Activated T-helper 2 cell treated with anti-CD3 and anti-CD28 coated beads, Interferon-gamma antibody, Interleukin-2, Interleukin-4, amounts not matched to agents 10 μg/mL and 5 μg/mL and 100 μg/mL, durations not matched to agents 14 hours and 24 hours and 36 hours (primary cell): ENCODE measurements at regions not wholly inside any gene's neighbourhood (a gene's known extent, or its start where the extent isn't known, plus 50 kb on each side); places are given as distances from the start of the nearest gene placed in this dataset.

Source experiments
- DNase-seq: peaks from one replicate; pipeline ENCODE4 v3.0.0; 2021; ENCODE audit warnings: low spot score
- H3K27ac Mint-ChIP-seq: one replicate; pipeline ENCODE4 v1.8.0; 2021; ENCODE audit warnings: mixed read lengths
- H3K27me3 Mint-ChIP-seq: one replicate; pipeline ENCODE4 v1.8.0; 2021; ENCODE audit warnings: low read depth, mixed read lengths
- H3K36me3 Mint-ChIP-seq: one replicate; pipeline ENCODE4 v1.8.0; 2021; ENCODE audit warnings: low read depth, mixed read lengths
- H3K4me1 Mint-ChIP-seq: one replicate; pipeline ENCODE4 v1.8.0; 2021; ENCODE audit warnings: low read depth, mixed read lengths
- H3K4me3 Mint-ChIP-seq: one replicate; pipeline ENCODE4 v1.8.0; 2021; ENCODE audit warnings: low read depth, mild to moderate bottlenecking, moderate library complexity, mixed read lengths
- H3K9me3 Mint-ChIP-seq: one replicate; pipeline ENCODE4 v1.8.0; 2021; ENCODE audit warnings: mixed read lengths
- intact Hi-C: fragments of 100-400 bp; cut with micrococcal nuclease; formaldehyde crosslinking; loops from one replicate; pipeline ENCODE4 v1.15.1; 2023

- no peaks in the 10 kb centered on the region for H3K36me3 Mint-ChIP-seq
- H3K4me1 Mint-ChIP-seq = no peaks in the 10 kb centered on the region
- no peaks in the 10 kb centered on the region for H3K9me3 Mint-ChIP-seq
Observed at GRCh38 chr2:117693651-117694050, 120.8 kb upstream of the DDX18 start.

GRCh38 chr2:117698287-117698686 lies 116.2 kb upstream of the DDX18 start:
- H3K4me3 Mint-ChIP-seq = no peak overlapping the region
- DNase-seq = no peak
- no peaks in the 10 kb centered on the region for H3K27me3 Mint-ChIP-seq
- H3K9me3 Mint-ChIP-seq = no peaks in the 10 kb centered on the region
- H3K36me3 Mint-ChIP-seq = no peaks in the 10 kb centered on the region
- intact Hi-C loops = no loop called here
- H3K4me1 Mint-ChIP-seq = no peaks in the 10 kb centered on the region
- no peak overlapping the region for H3K27ac Mint-ChIP-seq

More at GRCh38 chr2:117693651-117694050, 120.8 kb upstream of the DDX18 start:
- no peak for DNase-seq
- H3K27me3 Mint-ChIP-seq = no peaks in the 10 kb centered on the region
- no peak overlapping the region for H3K27ac Mint-ChIP-seq
- no peak overlapping the region for H3K4me3 Mint-ChIP-seq
- intact Hi-C loops = no loop called here

- Mint-ChIP-seq H3K4me1 (no peaks in the 10 kb centered on the region), H3K4me3 (no peak overlapping the region), H3K27ac (no peak overlapping the region), H3K27me3 (no peaks in the 10 kb centered on the region), H3K9me3 (no peaks in the 10 kb centered on the region), H3K36me3 (no peaks in the 10 kb centered on the region)
- intact Hi-C loops = no loop called here
- DNase-seq = no peak
Observed at GRCh38 chr2:117698819-117699218, 115.7 kb upstream of the DDX18 start.

GRCh38 chr2:117700471-117700870 lies 114.0 kb upstream of the DDX18 start:
- Mint-ChIP-seq H3K4me3 (no peak overlapping the region), H3K36me3 (no peaks in the 10 kb centered on the region), H3K27ac (no peak overlapping the region), H3K27me3 (no peaks in the 10 kb centered on the region), H3K9me3 (no peaks in the 10 kb centered on the region), H3K4me1 (no peaks in the 10 kb centered on the region)
- DNase-seq = no peak
- intact Hi-C loops = no loop called here

- intact Hi-C loops = no loop called here
- H3K27me3 Mint-ChIP-seq = no peaks in the 10 kb centered on the region
- no peaks in the 10 kb centered on the region for H3K4me1 Mint-ChIP-seq
- no peaks in the 10 kb centered on the region for H3K36me3 Mint-ChIP-seq
- no peak overlapping the region for H3K27ac Mint-ChIP-seq
- no peak overlapping the region for H3K4me3 Mint-ChIP-seq
- DNase-seq = no peak
- H3K9me3 Mint-ChIP-seq = no peaks in the 10 kb centered on the region
Observed at GRCh38 chr2:117701365-117701764, 113.1 kb upstream of the DDX18 start.

GRCh38 chr2:117702098-117702497 lies 112.4 kb upstream of the DDX18 start:
- Mint-ChIP-seq H3K27ac (no peak overlapping the region), H3K9me3 (no peaks in the 10 kb centered on the region), H3K4me3 (no peak overlapping the region), H3K4me1 (no peaks in the 10 kb centered on the region), H3K27me3 (no peaks in the 10 kb centered on the region), H3K36me3 (no peaks in the 10 kb centered on the region)
- DNase-seq = no peak
- intact Hi-C loops = no loop called here

- no peaks in the 10 kb centered on the region for H3K36me3 Mint-ChIP-seq
- no peak for DNase-seq
- H3K27me3 Mint-ChIP-seq = no peaks in the 10 kb centered on the region
- H3K4me3 Mint-ChIP-seq = no peak overlapping the region
- H3K27ac Mint-ChIP-seq = no peak overlapping the region
- no peaks in the 10 kb centered on the region for H3K4me1 Mint-ChIP-seq
- intact Hi-C loops = no loop called here
- H3K9me3 Mint-ChIP-seq = no peaks in the 10 kb centered on the region
Observed at GRCh38 chr2:117703858-117704257, 110.6 kb upstream of the DDX18 start.

GRCh38 chr2:117704818-117705217 lies 109.7 kb upstream of the DDX18 start:
- DNase-seq = no peak
- Mint-ChIP-seq H3K4me3 (no peak overlapping the region), H3K27ac (no peak overlapping the region), H3K27me3 (no peaks in the 10 kb centered on the region), H3K9me3 (no peaks in the 10 kb centered on the region), H3K4me1 (no peaks in the 10 kb centered on the region), H3K36me3 (no peaks in the 10 kb centered on the region)
- intact Hi-C loops = no loop called here

GRCh38 chr2:117707874-117708273 lies 106.6 kb upstream of the DDX18 start:
- intact Hi-C loops = no loop called here
- Mint-ChIP-seq H3K9me3 (peaks cover 3% of the 10 kb centered on the region), H3K27ac (no peak overlapping the region), H3K36me3 (no peaks in the 10 kb centered on the region), H3K27me3 (no peaks in the 10 kb centered on the region), H3K4me3 (no peak overlapping the region), H3K4me1 (no peaks in the 10 kb centered on the region)
- DNase-seq = no peak

GRCh38 chr2:117712684-117713083 lies 101.8 kb upstream of the DDX18 start:
- no peak overlapping the region for H3K4me3 Mint-ChIP-seq
- no peak for DNase-seq
- peaks cover 3% of the 10 kb centered on the region for H3K9me3 Mint-ChIP-seq
- intact Hi-C loops = no loop called here
- H3K27ac Mint-ChIP-seq = no peak overlapping the region
- no peaks in the 10 kb centered on the region for H3K36me3 Mint-ChIP-seq
- no peaks in the 10 kb centered on the region for H3K27me3 Mint-ChIP-seq
- H3K4me1 Mint-ChIP-seq = no peaks in the 10 kb centered on the region

- no peak overlapping the region for H3K4me3 Mint-ChIP-seq
- H3K9me3 Mint-ChIP-seq = peaks cover 3% of the 10 kb centered on the region
- H3K36me3 Mint-ChIP-seq = no peaks in the 10 kb centered on the region
- H3K27ac Mint-ChIP-seq = no peak overlapping the region
- no peak for DNase-seq
- no peaks in the 10 kb centered on the region for H3K4me1 Mint-ChIP-seq
- H3K27me3 Mint-ChIP-seq = no peaks in the 10 kb centered on the region
- intact Hi-C loops = no loop called here
Observed at GRCh38 chr2:117714110-117714509, 100.4 kb upstream of the DDX18 start.

- intact Hi-C loops = no loop called here
- no peak for DNase-seq
- no peaks in the 10 kb centered on the region for H3K27me3 Mint-ChIP-seq
- no peaks in the 10 kb centered on the region for H3K36me3 Mint-ChIP-seq
- H3K9me3 Mint-ChIP-seq = peaks cover 3% of the 10 kb centered on the region
- no peak overlapping the region for H3K27ac Mint-ChIP-seq
- H3K4me3 Mint-ChIP-seq = no peak overlapping the region
- H3K4me1 Mint-ChIP-seq = no peaks in the 10 kb centered on the region
Observed at GRCh38 chr2:117714745-117715417, 99.6 kb upstream of the DDX18 start.

- Mint-ChIP-seq H3K36me3 (no peaks in the 10 kb centered on the region), H3K27ac (no peak overlapping the region), H3K9me3 (peaks cover 3% of the 10 kb centered on the region), H3K4me1 (no peaks in the 10 kb centered on the region), H3K4me3 (no peak overlapping the region), H3K27me3 (no peaks in the 10 kb centered on the region)
- no peak for DNase-seq
- intact Hi-C loops = no loop called here
Observed at GRCh38 chr2:117716505-117716904, 98.0 kb upstream of the DDX18 start.

- intact Hi-C loops = no loop called here
- H3K27ac Mint-ChIP-seq = no peak overlapping the region
- H3K27me3 Mint-ChIP-seq = no peaks in the 10 kb centered on the region
- no peaks in the 10 kb centered on the region for H3K4me1 Mint-ChIP-seq
- H3K36me3 Mint-ChIP-seq = no peaks in the 10 kb centered on the region
- H3K4me3 Mint-ChIP-seq = no peak overlapping the region
- DNase-seq = no peak
- peaks cover 3% of the 10 kb centered on the region for H3K9me3 Mint-ChIP-seq
Observed at GRCh38 chr2:117717072-117717471, 97.4 kb upstream of the DDX18 start.
